ENCODE measurements at regions not wholly inside any gene's neighbourhood (a gene's known extent, or its start where the extent isn't known, plus 50 kb on each side); places are given as distances from the start of the nearest gene placed in this dataset.

- no peak for DNase-seq
Measured at GRCh38 chr18:22871809-22872525, 61.2 kb upstream of the RBBP8 start.

- DNase-seq = no peak
Measured at GRCh38 chr18:22872900-22873537, 60.1 kb upstream of the RBBP8 start.

GRCh38 chr18:22879293-22879692 lies 53.8 kb upstream of the RBBP8 start:
- no peak for DNase-seq

GRCh38 chr18:22882084-22882483 lies 51.0 kb upstream of the RBBP8 start:
- no peak for DNase-seq

GRCh38 chr18:22883179-22883578 lies 49.9 kb upstream of the RBBP8 start:
- no peak for DNase-seq

Measured in SHP77 treated with DMSO at 0.1 percent for 48 hours (cell line).